Smooth muscle cell (in vitro differentiated cells): ENCODE measurements at regions not wholly inside any gene's neighbourhood (a gene's known extent, or its start where the extent isn't known, plus 50 kb on each side); places are given as distances from the start of the nearest gene placed in this dataset.
A peak's percentile ranks its signal among the peaks of the same experiment; 100 is the strongest.

Experiments used
- DNase-seq: peaks from one replicate; lab custom pipeline; 2025; ENCODE audit not compliant: unreplicated experiment; lab: John Stamatoyannopoulos, UW
- H2AFZ ChIP-seq: fragments of 200-600 bp; sonication (generic); 2 replicates; pipeline ENCODE4 v1.6.0; 2016; ENCODE audit warnings: antibody characterized with exemption, low read depth, mild to moderate bottlenecking
- H3F3A ChIP-seq: fragments of 200-600 bp; sonication (generic); 2 replicates; pipeline ENCODE4 v1.6.0; 2017; ENCODE audit warnings: antibody characterized with exemption, low read depth
- H3K27ac ChIP-seq: fragments of 200-600 bp; sonication (generic); 2 replicates; pipeline ENCODE4 v1.5.1; 2016; ENCODE audit warnings: low read depth, mild to moderate bottlenecking
- H3K27me3 ChIP-seq: fragments of 200-600 bp; sonication (generic); 2 replicates; pipeline ENCODE4 v1.6.1; 2016; ENCODE audit warnings: low read depth, mild to moderate bottlenecking
- H3K36me3 ChIP-seq: fragments of 200-600 bp; sonication (generic); 2 replicates; pipeline ENCODE4 v1.5.1; 2016; ENCODE audit warnings: low read depth
- H3K4me1 ChIP-seq: fragments of 200-600 bp; sonication (generic); 2 replicates; pipeline ENCODE4 v1.5.1; 2016; ENCODE audit warnings: low read depth
- H3K4me2 ChIP-seq: fragments of 200-600 bp; sonication (generic); 2 replicates; pipeline ENCODE4 v1.6.0; 2016; ENCODE audit warnings: mild to moderate bottlenecking
- H3K4me3 ChIP-seq: fragments of 200-600 bp; sonication (generic); 2 replicates; pipeline ENCODE4 v1.5.1; 2016; ENCODE audit warnings: mild to moderate bottlenecking
- H3K79me2 ChIP-seq: fragments of 200-600 bp; sonication (generic); 2 replicates; pipeline ENCODE4 v1.6.0; 2016; ENCODE audit warnings: low read depth, mild to moderate bottlenecking
- H3K9ac ChIP-seq: fragments of 200-600 bp; sonication (generic); 2 replicates; pipeline ENCODE4 v1.6.0; 2016; ENCODE audit warnings: low read depth
- H3K9me3 ChIP-seq: fragments of 200-600 bp; sonication (generic); replicated peaks from 2 replicates; pipeline ENCODE4 v1.5.1; 2016; ENCODE audit warnings: low read depth
- H4K20me1 ChIP-seq: fragments of 200-600 bp; sonication (generic); 2 replicates; pipeline ENCODE4 v1.6.0; 2016; ENCODE audit warnings: low read depth
- WGBS: methylation state at CpG from one replicate; pipeline ENCODE4 v1.1.7; 2016; ENCODE audit warnings: low lambda C conversion rate; 5-methylcytosine and 5-hydroxymethylcytosine counted together
- TF ChIP-seq, protein P1 (sequence below): fragments of 200-600 bp; sonication (generic); IDR thresholded peaks from 2 replicates; pipeline ENCODE4 v1.5.1; 2017; ENCODE audit warnings: borderline replicate concordance, mild to moderate bottlenecking, antibody characterized with exemption; ENCODE audit not compliant: insufficient read depth, poor library complexity, severe bottlenecking

DNA sequence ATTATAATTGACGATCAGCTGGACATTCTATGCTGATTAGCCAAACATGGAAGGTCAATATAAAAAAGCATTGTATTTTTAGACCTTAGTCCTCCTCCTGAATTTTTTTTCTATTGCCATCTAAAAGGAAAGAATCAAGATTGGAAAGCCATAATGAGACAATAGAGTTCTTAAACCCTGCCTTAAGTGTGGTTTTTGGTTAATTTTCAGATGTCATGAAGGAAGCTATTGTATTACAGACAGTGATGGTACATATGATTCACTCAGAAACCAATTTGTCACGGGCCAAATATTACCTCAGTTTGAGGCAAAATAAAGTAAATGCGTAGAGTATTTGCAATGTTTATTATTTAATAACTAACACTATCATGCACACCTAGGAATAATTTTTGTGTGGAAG is 1164.0 kb upstream of the RAG2 start:
- no peak overlapping the region for H2AFZ ChIP-seq
- DNase-seq, result no peak
- TF ChIP-seq, protein P1, sequence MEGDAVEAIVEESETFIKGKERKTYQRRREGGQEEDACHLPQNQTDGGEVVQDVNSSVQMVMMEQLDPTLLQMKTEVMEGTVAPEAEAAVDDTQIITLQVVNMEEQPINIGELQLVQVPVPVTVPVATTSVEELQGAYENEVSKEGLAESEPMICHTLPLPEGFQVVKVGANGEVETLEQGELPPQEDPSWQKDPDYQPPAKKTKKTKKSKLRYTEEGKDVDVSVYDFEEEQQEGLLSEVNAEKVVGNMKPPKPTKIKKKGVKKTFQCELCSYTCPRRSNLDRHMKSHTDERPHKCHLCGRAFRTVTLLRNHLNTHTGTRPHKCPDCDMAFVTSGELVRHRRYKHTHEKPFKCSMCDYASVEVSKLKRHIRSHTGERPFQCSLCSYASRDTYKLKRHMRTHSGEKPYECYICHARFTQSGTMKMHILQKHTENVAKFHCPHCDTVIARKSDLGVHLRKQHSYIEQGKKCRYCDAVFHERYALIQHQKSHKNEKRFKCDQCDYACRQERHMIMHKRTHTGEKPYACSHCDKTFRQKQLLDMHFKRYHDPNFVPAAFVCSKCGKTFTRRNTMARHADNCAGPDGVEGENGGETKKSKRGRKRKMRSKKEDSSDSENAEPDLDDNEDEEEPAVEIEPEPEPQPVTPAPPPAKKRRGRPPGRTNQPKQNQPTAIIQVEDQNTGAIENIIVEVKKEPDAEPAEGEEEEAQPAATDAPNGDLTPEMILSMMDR, result no peak
- WGBS, result 92% methylated on average over 3 of the region's 3 CpGs
- H3K27ac ChIP-seq, result no peak overlapping the region
- no peaks in the 10 kb centered on the region for H3K79me2 ChIP-seq
- no peaks in the 10 kb centered on the region for H3K4me1 ChIP-seq
- no peaks in the 10 kb centered on the region for H3K36me3 ChIP-seq
- H3K9me3 ChIP-seq, result no peaks in the 10 kb centered on the region
- H3F3A ChIP-seq, result no peaks in the 10 kb centered on the region
- H3K4me3 ChIP-seq, result no peak overlapping the region
- no peak overlapping the region for H3K4me2 ChIP-seq
- H3K27me3 ChIP-seq, result no peaks in the 10 kb centered on the region
- no peak overlapping the region for H3K9ac ChIP-seq
- no peaks in the 10 kb centered on the region for H4K20me1 ChIP-seq

DNA sequence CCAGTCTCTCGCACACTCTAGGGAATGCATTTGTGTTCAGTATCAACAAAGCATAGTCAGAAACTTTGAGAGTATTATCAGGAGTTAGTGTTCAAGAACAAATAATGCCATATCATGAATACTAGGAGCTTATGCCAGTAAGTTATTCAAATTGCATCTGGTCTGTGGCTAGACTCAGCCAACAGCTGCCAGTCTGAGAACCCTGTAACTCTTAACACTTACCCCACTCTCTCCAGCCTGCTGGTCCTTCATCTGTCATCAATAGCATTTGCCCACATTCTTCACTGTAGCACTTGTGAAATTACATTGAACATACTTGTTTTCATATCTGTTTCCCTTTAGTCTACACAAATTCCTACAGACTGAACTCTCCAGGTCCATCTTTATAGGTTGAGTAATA is 1157.5 kb upstream of the RAG2 start:
- Histone ChIP-seq H3K9me3 (no peaks in the 10 kb centered on the region), H3K27ac (no peak overlapping the region), H4K20me1 (no peaks in the 10 kb centered on the region), H3K4me1 (no peaks in the 10 kb centered on the region), H3K4me3 (no peak overlapping the region), H3K9ac (no peak overlapping the region), H2AFZ (peak overlapping the region; percentile 53), H3K79me2 (no peaks in the 10 kb centered on the region), H3K27me3 (no peaks in the 10 kb centered on the region), H3K4me2 (no peak overlapping the region), H3K36me3 (no peaks in the 10 kb centered on the region), H3F3A (no peaks in the 10 kb centered on the region)
- no peak for DNase-seq
- TF ChIP-seq, protein P1, result no peak
- 60% methylated on average over 1 of the region's 1 CpG for WGBS

DNA sequence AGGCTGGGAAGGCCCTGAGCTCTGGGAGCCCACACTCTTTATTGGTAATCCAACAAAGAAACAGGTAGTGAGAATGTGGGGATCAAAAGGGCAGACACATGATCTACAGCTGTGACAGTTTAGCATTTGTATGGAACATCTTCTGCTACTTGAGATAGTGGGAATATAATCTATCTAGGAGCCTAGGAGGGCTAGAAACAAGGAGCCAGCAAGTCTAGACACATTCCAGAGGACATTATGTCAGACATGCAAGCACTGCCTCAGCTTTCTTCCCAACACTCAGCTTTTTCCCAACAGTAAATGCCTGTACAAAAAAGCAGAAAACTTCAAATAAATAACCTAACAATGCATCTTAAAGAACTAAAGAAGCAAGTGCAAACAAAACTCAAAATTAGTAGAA is 1150.6 kb upstream of the RAG2 start:
- Histone ChIP-seq H3F3A (no peaks in the 10 kb centered on the region), H3K27me3 (no peaks in the 10 kb centered on the region), H3K79me2 (no peaks in the 10 kb centered on the region), H3K9ac (no peak overlapping the region), H3K4me1 (no peaks in the 10 kb centered on the region), H3K4me2 (no peak overlapping the region), H3K9me3 (peaks cover 5% of the 10 kb centered on the region), H2AFZ (no peak overlapping the region), H4K20me1 (no peaks in the 10 kb centered on the region), H3K4me3 (no peak overlapping the region), H3K36me3 (peaks cover 6% of the 10 kb centered on the region), H3K27ac (peak overlapping the region; percentile 16)
- DNase-seq, result no peak
- TF ChIP-seq, protein P1, result no peak

DNA sequence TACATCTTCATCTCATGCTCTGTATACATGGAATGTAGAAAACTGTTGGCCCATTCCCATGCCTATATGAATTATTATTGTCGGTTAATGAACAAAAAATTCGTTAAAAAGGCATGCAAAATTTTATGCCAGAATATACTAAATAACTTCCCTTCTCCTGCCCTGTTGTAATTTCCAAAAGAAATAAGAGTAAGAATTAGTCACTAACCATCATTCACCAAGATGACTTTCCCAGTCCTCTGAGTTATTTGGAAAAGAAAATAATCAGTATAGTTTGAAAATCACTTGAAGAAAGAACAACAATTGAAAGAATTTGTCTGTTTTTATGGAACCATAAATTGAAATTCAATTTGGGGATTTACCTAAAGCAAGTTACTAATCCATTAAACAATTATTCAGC is 1149.1 kb upstream of the RAG2 start:
- DNase-seq, result no peak
- Histone ChIP-seq H3K79me2 (no peaks in the 10 kb centered on the region), H4K20me1 (no peaks in the 10 kb centered on the region), H2AFZ (no peak overlapping the region), H3K9ac (no peak overlapping the region), H3K27me3 (no peaks in the 10 kb centered on the region), H3K9me3 (peaks cover 5% of the 10 kb centered on the region), H3F3A (no peaks in the 10 kb centered on the region), H3K4me1 (no peaks in the 10 kb centered on the region), H3K36me3 (peaks cover 6% of the 10 kb centered on the region), H3K4me2 (no peak overlapping the region), H3K4me3 (no peak overlapping the region), H3K27ac (no peak overlapping the region)
- WGBS, result 95% methylated on average over 2 of the region's 2 CpGs
- TF ChIP-seq, protein P1, result no peak
